Kidney (tissue), 13 donors: ENCODE measurements at regions not wholly inside any gene's neighbourhood (a gene's known extent, or its start where the extent isn't known, plus 50 kb on each side); places are given as distances from the start of the nearest gene placed in this dataset.

Experiments
- DNase-seq, 5 donors: peaks; one replicate each; pipeline ENCODE4 v3.0.0-alpha.2; 2013 to 2020
- FAIRE-seq: peaks from 2 replicates; lab custom pipeline; 2012; peaks lifted over from hg19 to GRCh38; lab: Jason Lieb, UNC
- H3K27ac ChIP-seq, 2 donors: one replicate each; pipeline ENCODE4 v1.7.0; 2013; ENCODE audit warnings: low read depth in 2 of 2, low read length in 2 of 2, inconsistent platforms in 1 of 2
- H3K27me3 ChIP-seq: one replicate; pipeline ENCODE4 v1.7.1; 2013; ENCODE audit warnings: low read length, inconsistent platforms; ENCODE audit not compliant: control insufficient read depth, insufficient read depth
- H3K36me3 ChIP-seq, 3 donors: one replicate each; pipeline versions ENCODE4 v1.7.0 to v1.7.1; 2013; ENCODE audit warnings: low read length in 3 of 3, control low read depth in 1 of 3, inconsistent platforms in 1 of 3; ENCODE audit not compliant: insufficient read depth in 3 of 3, control insufficient read depth in 2 of 3
- H3K4me1 ChIP-seq, 3 donors: one replicate each; pipeline versions ENCODE4 v1.7.0 to v1.7.1; 2013; ENCODE audit warnings: low read length in 3 of 3, inconsistent platforms in 1 of 3, low read depth in 1 of 3; ENCODE audit not compliant: control insufficient read depth in 2 of 3, insufficient read depth in 2 of 3
- H3K4me3 ChIP-seq, 3 donors: one replicate each; pipeline versions ENCODE4 v1.7.0 to v1.8.1; 2013; ENCODE audit warnings: low read length in 3 of 3, control low read depth in 1 of 3, inconsistent platforms in 1 of 3
- H3K9ac ChIP-seq, 3 donors: one replicate each; pipeline versions ENCODE4 v1.7.0 to v1.7.1; 2013; ENCODE audit warnings: low read length in 3 of 3, control low read depth in 1 of 3, inconsistent platforms in 1 of 3
- H3K9me3 ChIP-seq, 3 donors: one replicate each; pipeline versions ENCODE4 v1.7.0 to v1.7.1; 2013; ENCODE audit warnings: low read length in 3 of 3, control low read depth in 1 of 3, inconsistent platforms in 1 of 3; ENCODE audit not compliant: control insufficient read depth in 2 of 3, insufficient read depth in 1 of 3
- CTCF ChIP-seq: IDR thresholded peaks from 3 replicates; pipeline ENCODE4 v1.5.1; 2012; ENCODE audit warnings: mild to moderate bottlenecking, moderate library complexity, borderline replicate concordance; ENCODE audit not compliant: insufficient read depth; ENCODE audit errors: extremely low read depth
- intact Hi-C: fragments of 100-400 bp; cut with DNase I; formaldehyde crosslinking; loops from one replicate; pipeline ENCODE4 v1.11.1; 2022
- donor health status: control.
- donor health status: control.
- donor health status: control.
- donor health status: control.
- donor health status: control.
- donor health status: DM: yes; HTN: yes; CAD: no.
- donor health status: Normal renal cell carcinoma (clear cell type).

GRCh38 chr6:164062872-164063271 is 648.4 kb downstream of the QKI start:
- no peak for FAIRE-seq
- no peak for TF ChIP-seq CTCF

GRCh38 chr6:164057876-164058275 is 643.4 kb downstream of the QKI start:
- Histone ChIP-seq H3K36me3 (no peaks in the 10 kb centered on the region), H3K27ac (no peak overlapping the region), H3K9ac (no peak overlapping the region), H3K4me3 (no peak overlapping the region), H3K4me1 (no peaks in the 10 kb centered on the region), H3K9me3 (no peaks in the 10 kb centered on the region), H3K27me3 (no peaks in the 10 kb centered on the region)
- intact Hi-C loops: no loop called here
- no peak for DNase-seq
- no peak for FAIRE-seq
- TF ChIP-seq CTCF: no peak

More at GRCh38 chr6:164062872-164063271, 648.4 kb downstream of the QKI start:
- no peak for DNase-seq
- Histone ChIP-seq H3K9me3 (no peaks in the 10 kb centered on the region), H3K36me3 (no peaks in the 10 kb centered on the region), H3K4me3 (no peak overlapping the region), H3K27me3 (no peaks in the 10 kb centered on the region), H3K4me1 (no peaks in the 10 kb centered on the region), H3K27ac (no peak overlapping the region), H3K9ac (no peak overlapping the region)
- intact Hi-C loops: no loop called here

GRCh38 chr6:164051427-164051826 is 636.9 kb downstream of the QKI start:
- Histone ChIP-seq H3K9ac (no peak overlapping the region), H3K4me3 (no peak overlapping the region), H3K9me3 (no peaks in the 10 kb centered on the region), H3K4me1 (no peaks in the 10 kb centered on the region), H3K27me3 (no peaks in the 10 kb centered on the region), H3K27ac (no peak overlapping the region), H3K36me3 (no peaks in the 10 kb centered on the region)
- FAIRE-seq (no peak), DNase-seq (no peak)
- TF ChIP-seq CTCF: no peak
- intact Hi-C loops: no loop called here

GRCh38 chr6:164049517-164049988 is 635.0 kb downstream of the QKI start:
- H3K4me1 ChIP-seq: no peaks in the 10 kb centered on the region
- no peaks in the 10 kb centered on the region for H3K9me3 ChIP-seq
- intact Hi-C loops: no loop called here

More at GRCh38 chr6:164049517-164049988, 635.0 kb downstream of the QKI start:
- no peak for TF ChIP-seq CTCF
- H3K36me3 ChIP-seq: no peaks in the 10 kb centered on the region
- no peaks in the 10 kb centered on the region for H3K27me3 ChIP-seq
- FAIRE-seq (no peak), DNase-seq (no peak)
- no peak overlapping the region for H3K27ac ChIP-seq
- no peak overlapping the region for H3K9ac ChIP-seq
- no peak overlapping the region for H3K4me3 ChIP-seq
